ENCODE measurements at regions not wholly inside any gene's neighbourhood (a gene's known extent, or its start where the extent isn't known, plus 50 kb on each side); places are given as distances from the start of the nearest gene placed in this dataset.

DNA sequence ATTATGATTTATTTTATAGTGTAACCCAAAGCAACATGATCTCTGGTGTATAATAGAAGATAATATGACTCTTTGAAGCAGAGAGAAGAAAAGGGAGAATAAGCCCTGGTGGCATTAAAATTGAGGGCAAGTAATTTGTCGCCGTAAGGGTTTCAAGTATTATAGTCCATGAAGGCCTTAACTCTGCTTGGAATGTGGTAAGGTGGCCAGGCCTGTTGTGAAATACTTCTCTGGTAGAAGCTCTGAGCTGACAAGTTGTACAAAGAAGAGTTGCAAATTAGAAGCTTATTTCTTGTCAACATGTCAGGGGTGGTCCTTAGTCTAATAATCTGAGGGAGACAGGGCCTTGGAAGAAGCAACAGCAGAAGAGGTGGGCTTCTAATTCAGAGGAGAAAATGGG lies 151.7 kb upstream of the HHIP start:
- no peak for DNase-seq

DNA sequence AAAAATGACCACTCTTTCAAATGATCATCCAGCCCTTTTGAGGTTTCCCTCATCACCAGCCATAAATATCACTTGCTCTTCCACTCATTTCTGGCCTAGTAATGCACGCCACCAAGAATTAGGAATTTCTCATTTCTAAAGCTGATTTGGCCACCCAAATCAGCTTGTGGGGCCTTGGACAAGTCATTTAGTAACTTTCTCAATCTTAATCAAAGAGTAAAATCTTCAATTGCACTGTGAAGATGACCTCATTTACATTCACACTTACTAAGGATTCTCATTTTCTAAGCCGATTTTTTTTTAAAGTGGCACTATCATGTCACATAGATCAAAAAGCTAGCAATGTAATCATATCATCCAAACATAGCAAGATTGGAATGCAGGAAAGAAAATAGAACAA lies 150.0 kb upstream of the HHIP start:
- no peak for DNase-seq

DNA sequence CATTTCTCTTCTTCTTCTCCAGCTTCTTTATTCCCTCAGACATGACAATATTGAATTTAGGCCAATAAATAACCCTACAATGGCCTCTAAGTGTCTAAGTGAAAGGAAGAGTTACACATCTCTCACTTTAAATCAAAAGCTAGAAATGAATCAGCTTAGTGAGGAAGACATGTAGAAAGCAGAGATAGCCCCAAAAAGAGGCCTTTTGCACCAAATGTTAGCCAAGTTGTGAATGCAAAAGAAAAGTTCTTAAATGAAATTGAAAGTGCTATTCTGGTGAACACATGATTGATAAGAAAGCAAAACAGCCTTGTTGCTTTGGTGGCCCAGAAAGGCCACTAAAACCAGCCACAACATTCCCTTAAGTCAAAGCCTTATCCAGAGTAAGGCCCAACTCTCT lies 146.2 kb upstream of the HHIP start:
- DNase-seq, result no peak

DNA sequence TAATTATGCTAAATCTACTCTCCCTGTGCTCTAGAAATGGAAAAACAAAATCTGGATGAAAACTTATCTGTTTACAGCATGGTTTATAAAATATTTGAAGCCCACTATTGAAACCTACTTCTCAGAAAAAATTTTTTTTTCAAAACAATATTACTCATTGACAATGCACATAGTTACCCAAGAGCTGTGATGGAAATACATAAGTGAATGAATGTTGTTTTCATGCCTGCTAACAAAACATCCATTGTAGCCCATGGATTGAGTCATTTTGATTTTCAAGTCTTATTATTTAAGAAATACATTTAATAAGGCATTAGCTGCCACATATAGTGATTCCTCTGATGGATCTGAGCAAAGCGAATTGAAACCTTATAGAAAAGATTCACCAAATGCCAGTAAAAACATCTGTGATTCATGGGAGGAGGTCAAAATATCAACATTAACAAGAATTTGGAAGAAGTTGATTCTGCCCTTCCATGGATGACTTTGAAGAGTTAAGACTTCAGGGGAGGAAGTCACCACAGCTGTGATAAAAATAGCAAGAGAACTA lies 144.7 kb upstream of the HHIP start:
- DNase-seq, result no peak

DNA sequence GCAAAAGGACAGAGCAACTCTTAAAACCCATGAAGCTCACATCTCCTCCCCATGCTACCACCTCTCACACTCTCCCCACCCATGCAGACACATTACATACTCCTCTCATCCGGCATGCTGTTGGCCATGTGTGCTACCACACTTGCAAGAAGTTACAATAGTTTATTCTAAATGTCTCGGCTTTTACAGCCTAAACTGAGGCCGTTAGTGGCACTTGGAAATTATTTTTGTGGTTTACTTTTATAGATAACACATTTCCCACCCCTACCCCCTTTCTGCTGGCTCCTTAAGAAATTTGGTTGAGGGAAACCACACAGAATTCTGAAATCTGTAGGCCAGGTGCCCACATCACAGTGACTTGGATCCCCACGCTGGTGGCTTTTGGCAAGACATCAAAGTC lies 141.1 kb upstream of the HHIP start:
- DNase-seq, result no peak

DNA sequence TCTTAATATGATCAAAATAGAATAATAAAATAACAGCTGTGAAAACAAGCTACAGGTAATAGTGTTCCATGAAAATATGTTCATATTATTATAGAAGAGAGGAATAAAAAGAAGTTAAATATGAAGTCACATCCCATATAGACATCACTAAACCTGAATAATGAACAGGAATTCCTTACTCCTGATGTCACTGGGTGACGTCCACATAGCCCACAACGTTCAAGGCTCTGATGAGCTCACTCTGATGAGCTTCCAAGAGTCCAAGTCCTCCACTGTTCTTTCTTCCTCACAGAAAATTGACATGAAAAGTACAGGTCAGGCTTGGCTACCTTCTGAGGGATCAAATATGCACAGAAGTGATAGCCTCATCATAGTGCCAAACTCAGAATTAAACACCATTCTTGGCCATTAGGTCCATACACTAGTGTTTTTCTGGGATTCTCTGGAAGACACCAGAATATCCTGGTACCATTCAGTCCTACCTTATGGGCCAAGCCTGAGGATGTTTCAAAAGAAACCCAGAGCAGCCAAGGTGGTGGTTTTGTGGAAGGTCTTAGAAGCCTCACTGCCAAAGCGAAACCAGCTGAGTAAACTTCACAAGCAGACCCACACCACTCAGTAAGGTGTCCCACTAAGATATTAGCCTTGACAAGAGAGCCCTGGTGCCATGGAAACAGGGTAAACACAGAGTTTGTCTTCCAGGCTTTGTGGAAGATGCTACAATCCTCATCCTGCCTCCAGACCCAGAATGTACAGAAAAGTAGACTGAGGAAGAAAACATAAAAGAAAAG lies 138.4 kb upstream of the HHIP start:
- no peak for DNase-seq

DNA sequence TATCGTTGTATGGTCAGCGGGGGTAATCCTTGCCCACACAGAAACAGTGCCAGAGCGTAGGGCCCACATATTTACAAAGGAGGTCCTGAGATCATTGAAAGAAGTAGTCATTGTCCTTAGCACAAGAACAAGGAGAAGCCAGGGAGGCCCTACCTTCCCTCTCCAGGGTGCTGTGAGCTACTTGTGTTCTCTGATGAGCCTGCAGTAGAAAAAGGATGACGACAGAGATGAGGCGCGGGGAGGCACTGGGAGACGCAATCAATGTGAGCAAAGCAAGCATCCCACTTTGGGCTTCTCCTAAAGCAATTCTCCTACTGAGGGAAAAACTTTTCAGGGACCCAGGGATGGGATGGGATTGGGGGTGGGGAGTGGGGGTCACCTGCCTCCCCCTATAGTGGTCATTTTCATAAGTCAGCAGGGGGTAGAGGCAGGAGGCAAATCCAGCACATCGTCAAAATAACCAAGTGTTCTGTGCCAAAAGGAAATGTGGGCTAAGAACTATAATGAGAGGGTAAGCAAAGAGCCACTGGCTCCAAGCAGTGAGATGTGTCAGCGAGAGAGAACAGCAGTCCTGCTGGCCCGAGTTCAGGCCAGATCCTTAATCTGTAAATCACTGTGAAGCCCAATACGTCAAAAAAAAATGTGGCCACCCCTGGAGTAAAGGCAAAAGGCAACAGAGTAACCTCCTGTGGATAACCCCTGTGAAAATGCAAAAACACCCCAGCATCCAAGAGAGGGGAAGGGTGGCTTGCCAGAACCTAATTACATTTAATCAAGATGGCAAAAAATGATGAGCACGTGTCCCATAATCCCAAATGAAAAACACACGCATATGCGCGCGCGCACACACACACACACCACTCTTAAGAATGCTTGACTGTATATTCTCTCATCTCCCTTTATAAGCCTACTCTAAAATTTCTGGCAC lies 136.6 kb upstream of the HHIP start:
- no peak for DNase-seq

DNA sequence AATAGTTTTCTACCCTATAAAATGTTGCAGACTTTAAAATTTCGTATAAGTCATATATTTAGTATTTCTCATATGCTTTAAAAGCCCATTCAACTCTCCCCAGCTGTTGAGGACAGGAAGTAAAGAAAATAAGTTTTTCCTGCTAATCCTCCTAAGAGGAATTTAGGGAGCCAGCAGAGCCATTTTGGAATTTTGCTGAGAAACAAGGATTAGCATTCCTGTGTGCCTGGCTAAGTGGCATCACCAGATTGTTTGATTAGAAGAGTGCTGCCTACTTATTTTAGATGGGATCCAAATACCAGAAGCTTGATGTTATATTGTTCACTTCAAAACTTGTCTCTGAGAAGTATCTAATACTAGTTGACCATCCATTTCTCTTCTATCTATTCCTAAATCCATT lies 131.2 kb upstream of the HHIP start:
- DNase-seq, result no peak

DNA sequence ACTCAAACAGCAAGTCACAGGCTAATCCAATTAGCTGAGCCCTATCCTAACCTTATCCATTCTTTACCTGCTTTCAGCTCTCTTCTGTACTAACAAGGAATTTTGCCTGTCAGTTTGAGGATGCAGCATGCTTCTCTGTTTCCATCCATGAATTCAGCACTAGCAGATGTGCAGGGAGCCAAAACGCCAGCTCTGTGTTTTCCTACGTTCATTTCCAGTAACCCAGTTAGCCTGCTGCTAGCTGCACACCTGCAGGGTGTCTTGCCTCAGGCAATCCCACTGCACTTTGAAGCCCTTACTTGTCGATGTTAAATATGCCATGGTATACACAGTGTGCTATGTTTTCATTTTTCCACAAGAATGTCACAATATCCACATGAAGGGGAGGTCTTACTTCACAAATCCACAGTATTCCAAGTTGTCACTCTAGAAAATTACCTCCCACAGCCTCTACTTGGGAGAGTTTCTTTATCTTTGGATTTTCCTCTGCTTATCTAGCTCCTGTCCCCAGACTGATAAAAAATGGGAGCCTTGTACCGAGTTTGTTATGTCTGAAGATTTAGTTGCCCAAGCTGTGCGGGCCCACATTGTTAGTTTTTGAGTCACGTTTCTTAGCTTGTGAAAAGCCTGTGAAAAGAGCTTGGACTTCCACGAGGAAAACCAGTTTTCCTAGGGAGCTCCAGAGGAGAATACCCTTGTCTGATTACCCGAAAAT lies 127.6 kb upstream of the HHIP start:
- DNase-seq, result no peak

DNA sequence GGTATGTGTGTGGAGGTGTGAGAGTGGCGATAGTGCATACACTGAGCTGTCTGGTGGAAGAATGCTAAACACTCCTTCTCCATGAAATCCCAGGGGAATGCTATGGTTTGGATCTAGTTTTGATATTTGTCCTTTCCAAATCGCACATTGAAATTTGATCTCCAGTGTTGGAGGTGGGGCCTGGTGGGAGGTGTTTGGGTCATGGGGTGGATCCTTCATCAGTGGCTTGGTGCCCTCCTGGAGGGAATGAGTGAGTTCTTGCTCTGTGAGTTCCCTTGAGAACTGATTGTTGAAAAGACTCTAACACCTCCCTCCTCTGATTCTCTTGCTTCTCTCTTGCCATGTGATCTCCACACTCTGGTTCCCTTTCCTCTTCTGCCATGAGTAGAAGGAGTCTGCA lies 114.1 kb upstream of the HHIP start:
- no peak for DNase-seq

DNA sequence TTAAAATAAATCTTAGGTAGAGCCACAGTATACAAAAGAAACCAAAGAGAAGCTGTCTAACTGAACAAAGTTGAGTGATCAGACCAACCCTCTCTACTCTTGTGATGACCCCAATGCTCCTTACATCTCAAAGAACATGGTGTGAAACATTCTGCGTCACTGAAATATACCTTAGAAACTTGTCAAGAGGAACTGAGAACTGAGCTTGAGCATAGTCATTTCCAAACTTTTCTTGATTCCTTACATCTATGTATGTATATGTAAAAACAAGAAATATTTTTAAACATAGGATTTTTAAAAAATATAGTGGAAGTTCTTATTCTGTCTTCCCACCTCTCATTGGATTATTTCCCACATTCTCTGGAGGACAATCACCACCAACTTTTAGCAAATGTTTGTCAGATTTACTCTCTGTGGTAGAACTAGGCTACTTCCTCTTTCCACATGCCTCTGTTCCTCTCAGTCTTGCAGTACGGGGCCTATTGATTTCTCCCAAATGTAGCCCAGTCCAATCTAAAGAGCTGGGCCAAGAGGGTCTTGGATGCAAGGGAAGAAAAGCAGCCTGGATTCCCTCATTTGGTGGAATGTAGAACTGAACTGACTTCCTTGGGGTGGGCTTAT lies 98.2 kb upstream of the HHIP start:
- no peak for DNase-seq

DNA sequence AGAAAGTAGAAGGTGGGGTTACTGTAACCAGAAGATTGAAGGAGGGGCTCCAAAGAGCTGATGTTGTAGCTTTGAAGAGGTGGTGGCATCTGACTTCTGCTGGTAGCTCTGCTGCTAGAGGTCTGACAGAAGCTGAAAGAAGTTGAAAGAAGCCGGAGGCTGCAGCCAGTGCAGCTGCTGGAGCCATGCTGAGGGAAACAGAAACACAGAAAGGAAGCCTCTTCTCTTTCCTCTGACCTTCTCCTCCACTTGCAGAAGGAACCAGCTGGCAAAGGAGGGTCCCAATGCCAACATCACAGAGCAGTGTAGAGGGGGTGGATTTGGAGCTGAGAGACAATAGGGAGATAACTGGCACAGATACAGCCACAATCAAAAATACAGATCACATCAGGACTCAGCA lies 89.3 kb upstream of the HHIP start:
- DNase-seq, result no peak

DNA sequence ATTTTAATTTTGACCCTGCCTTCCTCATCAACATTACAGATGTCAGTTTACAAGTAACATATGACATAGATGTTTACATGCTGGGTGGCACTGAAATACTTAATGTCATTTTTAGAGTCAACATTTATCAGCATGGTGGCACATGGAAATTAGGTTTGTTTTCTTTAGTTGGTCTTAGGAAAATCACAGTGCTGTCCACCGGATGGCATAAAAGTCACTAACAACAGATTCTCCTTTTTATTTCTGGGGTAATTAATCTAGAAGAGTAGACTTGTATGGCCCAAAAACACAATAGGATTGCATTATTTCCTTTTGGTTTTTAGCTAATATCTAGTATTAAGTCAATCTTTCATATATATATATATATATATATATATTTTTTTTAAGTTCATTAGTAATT lies 88.6 kb upstream of the HHIP start:
- no peak for DNase-seq

DNA sequence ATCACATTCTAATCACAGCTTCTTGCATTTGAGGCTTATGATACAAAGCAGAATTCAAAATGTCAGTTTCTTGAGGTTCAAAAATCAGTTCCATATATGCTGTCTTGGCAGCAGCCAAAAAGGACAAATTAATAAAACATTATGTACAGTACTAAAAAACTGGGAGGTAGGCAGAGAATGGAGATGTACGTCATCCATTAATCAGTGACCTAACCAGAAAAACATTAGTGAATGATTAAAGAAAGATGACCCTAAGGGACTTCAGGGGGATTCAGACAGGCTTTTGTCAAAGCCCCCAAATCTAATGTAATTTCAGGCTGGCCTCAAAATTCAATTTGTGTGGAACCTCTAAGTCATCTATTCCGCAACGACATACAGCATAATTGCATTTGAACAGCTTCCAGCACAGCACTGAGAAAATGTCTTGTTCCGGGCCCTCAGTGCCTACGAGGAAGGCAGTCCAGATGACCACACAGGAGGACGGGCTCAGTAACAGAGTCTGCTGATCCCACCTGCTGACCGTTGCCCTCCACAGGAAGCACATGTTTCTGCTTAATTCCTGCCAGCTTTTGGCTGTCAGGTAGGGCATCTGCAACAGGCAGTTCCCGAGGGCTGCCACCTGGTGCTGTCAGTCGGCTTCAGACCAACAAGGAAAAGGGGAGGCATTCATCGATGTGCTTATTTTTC lies 83.8 kb upstream of the HHIP start:
- no peak for DNase-seq

DNA sequence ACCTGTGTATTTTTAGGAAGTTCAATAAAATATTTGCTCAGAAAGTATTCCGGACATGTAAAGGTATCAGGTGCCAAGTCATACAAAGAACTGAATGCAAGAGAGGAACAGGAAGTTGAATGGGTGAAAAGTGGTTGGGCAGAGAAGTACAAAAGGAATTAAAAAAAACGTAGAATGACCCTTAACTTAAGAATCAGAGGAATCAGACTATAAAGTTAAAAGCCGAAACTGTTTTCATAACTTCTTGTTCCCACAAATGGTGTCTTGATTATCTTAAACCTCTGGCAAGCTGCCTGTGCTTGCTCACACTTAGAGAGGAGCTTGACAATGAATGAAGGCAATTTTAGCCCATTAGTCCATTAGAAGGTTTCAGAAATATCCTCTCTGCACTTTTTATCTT lies 81.6 kb upstream of the HHIP start:
- no peak for DNase-seq

DNA sequence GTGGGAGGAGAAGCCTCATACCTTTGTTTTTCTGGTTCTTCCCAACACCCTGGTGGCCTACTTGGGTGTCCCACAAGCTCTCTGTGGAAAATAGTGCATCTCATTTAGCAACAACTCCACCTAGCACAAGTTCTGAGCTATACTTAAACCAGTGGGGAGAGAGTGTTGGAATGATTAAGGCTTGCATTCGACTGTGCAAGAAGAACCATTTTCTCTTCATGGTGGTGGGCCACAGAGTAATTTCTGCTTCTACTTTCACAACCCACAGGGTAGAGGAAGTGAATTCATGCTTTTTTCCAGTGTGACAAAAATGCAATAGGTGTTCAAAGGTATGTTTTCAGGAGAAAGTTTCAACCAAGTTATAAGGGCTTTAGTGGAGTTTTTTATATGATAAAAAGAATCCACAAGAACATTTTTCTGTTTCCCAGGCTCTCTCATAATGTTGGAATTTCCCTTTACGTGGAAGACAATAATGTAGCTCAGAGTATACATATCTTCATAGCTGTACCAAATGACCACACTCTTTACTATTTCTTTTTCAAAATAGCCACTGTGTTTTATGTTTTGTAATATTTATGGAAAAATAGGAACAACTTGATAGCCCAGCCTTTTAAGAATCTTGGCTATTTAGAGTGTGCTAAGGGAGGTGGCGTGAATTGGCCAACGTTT lies 80.3 kb upstream of the HHIP start:
- no peak for DNase-seq

DNA sequence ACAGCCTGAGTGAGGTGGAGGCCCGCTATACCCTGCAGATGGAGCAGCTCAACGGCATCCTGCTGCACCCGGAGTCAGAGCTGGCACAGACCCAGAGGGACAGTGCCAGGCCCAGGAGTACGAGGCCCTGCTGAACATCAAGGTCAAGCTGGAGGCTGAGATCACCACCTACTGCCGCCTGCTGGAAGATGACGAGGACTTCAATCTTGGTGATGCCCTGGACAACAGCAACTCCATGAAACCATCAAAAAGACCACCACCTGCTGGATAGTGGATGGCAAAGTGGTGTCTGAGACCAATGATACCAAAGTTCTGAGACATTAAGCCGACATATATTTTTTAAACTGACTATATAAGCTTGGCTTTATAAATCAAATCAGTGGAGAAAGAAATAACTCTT lies 73.3 kb upstream of the HHIP start:
- DNase-seq, result no peak

DNA sequence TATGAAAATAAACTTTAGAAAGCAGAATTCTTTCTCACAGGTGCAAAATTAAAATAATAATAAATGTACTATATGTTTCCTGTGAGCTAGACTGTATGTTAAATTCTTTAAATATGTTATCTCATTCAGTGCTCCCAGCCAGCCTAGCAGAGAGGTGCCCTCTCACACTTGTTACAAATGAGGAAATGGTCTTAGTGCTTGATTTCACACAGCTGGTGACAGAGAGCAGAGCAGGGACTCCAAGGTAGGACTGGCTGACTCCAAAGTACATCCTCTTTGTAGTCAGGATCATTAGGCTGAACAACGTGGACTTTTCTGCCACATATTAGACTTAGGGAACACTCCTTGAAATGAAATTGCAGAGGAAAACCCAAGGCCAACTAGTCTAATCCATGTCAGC lies 72.0 kb upstream of the HHIP start:
- no peak for DNase-seq

DNA sequence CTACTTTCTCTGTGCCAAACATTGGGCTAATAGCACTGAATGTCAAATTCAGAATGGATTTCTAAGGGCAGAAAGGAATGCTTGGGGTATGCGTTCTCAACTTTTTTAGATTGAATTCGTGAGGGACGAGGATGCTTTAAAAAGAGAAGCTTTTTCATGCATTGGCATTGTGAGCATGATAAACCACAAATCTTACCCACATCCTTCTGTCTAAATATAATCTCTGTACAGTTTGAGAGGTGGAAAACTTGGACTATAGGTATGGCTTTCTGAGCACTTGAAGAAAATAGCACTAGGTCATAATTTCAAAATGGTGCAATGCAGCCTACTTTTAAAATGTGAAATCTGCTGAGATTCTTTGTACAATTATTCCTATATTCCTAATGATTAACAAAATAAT lies 71.4 kb upstream of the HHIP start:
- DNase-seq, result no peak

DNA sequence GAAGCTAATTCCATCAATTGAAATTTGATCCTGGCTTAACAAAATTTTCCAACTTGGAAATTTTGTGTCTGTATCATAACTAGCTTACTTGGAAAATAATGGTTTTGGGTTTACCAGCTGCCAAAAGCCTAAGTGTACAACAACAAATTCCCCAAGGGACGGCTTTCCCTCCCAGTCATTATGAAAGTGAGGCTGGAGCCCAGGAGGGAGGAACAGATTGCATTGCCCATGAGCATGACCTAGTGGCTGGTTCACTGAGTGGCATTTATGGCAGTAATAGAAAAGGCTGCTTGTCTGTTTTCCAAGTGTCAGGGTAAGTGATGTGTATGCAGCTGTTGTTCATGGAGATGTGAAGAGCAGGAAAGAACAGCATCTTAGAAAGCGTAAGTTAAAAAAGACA lies 70.8 kb upstream of the HHIP start:
- no peak for DNase-seq

DNA sequence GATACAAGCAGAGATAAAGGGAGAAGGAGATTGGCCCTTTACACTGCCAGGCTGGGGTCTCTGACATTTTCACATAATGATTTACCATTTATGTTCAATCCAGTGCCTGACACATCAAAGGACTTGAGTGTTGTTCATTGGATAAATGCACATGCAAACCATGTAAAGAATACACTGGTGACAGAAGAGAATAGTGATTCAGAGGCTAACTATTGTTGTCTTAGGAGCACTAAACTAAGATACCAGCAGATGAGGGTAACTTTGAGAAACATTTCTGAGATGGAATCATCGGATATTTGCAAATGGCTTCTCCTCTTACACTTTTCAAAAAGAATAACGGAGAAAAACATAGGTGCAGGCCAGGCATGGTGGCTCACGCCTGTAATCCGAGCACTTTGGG lies 67.3 kb upstream of the HHIP start:
- no peak for DNase-seq
